ENCODE measurements at regions not wholly inside any gene's neighbourhood (a gene's known extent, or its start where the extent isn't known, plus 50 kb on each side); places are given as distances from the start of the nearest gene placed in this dataset.
"Not testable (repeated sequence)": the region's sequence is repeated elsewhere in the genome, so short reads cannot be mapped to it uniquely, and the experiment has no call there.

DNA sequence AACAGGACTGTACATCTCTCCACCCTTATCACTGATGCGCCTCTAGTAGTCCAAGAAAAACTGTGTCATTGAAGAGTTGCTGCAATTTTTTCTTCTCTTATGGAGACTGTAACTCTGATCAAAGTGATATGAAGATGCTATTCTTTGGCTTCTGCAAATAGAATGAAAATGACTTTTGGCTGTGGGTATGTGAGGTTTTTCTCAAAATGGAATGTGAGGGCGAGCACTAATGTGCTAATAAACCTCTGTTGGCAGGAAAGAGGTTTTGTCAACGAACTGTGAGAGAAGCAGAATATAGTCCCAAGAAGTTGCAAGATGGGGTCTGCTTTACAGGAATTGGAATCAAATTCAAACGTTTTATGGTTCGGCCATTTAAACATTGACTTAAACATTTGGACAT lies 252.0 kb upstream of the GAS1 start:
- DNase-seq: no peak
- TF ChIP-seq POLR2A (IDR thresholded peaks at IDR 0.05) (no peak), CTCF (IDR thresholded peaks at IDR 0.05 in 8 of 11, conservative IDR thresholded peaks at IDR 0.05 in 3 of 11) (no peak)
- 71 to 84% (median 77%) methylated on average over 5 of the region's 5 CpGs for WGBS, 5 donors
- no peak overlapping the region for H3K4me3 ChIP-seq
- H3K27me3 ChIP-seq (replicated peaks in 1 of 7): peaks cover 0 to 11% (median 0%) of the 10 kb centered on the region in 7 donors
- no peaks in the 10 kb centered on the region for H3K4me1 ChIP-seq
- H3K9me3 ChIP-seq: no peaks in the 10 kb centered on the region
- intact Hi-C loops (cut with DNase I; ENCODE audit: low total_unique reads): no loop called here
- H3K27ac ChIP-seq: no peak overlapping the region
- no peaks in the 10 kb centered on the region for H3K36me3 ChIP-seq

- Histone ChIP-seq H3K27ac (no peak overlapping the region), H3K27me3 (replicated peaks in 1 of 7) (peaks cover 0 to 11% (median 0%) of the 10 kb centered on the region in 7 donors), H3K4me1 (no peaks in the 10 kb centered on the region), H3K9me3 (no peaks in the 10 kb centered on the region), H3K4me3 (no peak overlapping the region), H3K36me3 (no peaks in the 10 kb centered on the region)
- intact Hi-C loops (cut with DNase I; ENCODE audit: low total_unique reads): no loop called here
- no peak for DNase-seq
- TF ChIP-seq CTCF (IDR thresholded peaks at IDR 0.05 in 8 of 11, conservative IDR thresholded peaks at IDR 0.05 in 3 of 11) (no peak), POLR2AphosphoS5 (IDR thresholded peaks at IDR 0.05) (no peak), POLR2A (IDR thresholded peaks at IDR 0.05) (no peak)
- 70 to 80% (median 74%) methylated on average over 4 of the region's 4 CpGs for WGBS, 5 donors
Measured at GRCh38 chr9:87199782-87200181, 252.5 kb upstream of the GAS1 start.

GRCh38 chr9:87201351-87201751 lies 254.0 kb upstream of the GAS1 start:
- intact Hi-C loops (cut with DNase I; ENCODE audit: low total_unique reads): no loop called here
- Histone ChIP-seq H3K36me3 (no peaks in the 10 kb centered on the region), H3K4me1 (no peaks in the 10 kb centered on the region), H3K9me3 (no peaks in the 10 kb centered on the region), H3K27ac (no peak overlapping the region), H3K27me3 (replicated peaks in 1 of 7) (peaks cover 0 to 11% (median 0%) of the 10 kb centered on the region in 7 donors), H3K4me3 (no peak overlapping the region)
- TF ChIP-seq CTCF (IDR thresholded peaks at IDR 0.05 in 8 of 11, conservative IDR thresholded peaks at IDR 0.05 in 3 of 11) (no peak), POLR2AphosphoS5 (IDR thresholded peaks at IDR 0.05) (no peak), POLR2A (IDR thresholded peaks at IDR 0.05) (no peak)
- no peak for DNase-seq
- 33 to 56% (median 49%) methylated on average over 4 of the region's 4 CpGs for WGBS, 5 donors

DNA sequence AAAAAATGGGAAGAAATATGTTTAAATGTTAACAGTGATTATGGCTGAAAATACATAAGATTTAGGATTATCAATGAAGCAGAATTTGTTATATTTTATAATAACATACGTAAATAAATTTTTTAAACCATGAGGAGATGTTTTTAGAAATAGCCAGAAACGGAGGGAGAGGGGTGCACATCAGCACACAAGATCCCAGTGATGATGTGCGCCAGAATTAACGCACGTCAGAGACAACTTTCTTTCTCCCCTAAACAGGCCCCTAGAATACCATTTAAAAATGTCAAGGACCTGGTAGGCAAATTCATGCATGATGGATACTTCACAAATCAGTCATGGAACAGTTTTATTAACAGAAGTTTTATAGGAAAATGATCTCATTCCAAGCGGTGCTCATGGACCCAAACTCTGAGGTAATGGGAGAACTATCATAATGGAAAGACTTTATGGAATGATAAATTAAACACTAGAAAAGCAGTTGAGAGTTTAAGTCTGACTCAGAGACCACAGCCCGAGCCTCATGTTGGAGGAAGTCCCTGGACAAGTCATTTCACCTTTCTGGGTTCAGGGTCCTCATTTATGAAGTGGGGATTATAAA lies 258.9 kb upstream of the GAS1 start:
- WGBS, 5 donors: 56 to 90% (median 82%) methylated on average over 7 of the region's 7 CpGs

GRCh38 chr9:87210658-87211057 lies 263.4 kb upstream of the GAS1 start:
- H3K4me1 ChIP-seq; H3K9me3 ChIP-seq; H3K27ac ChIP-seq; H3K36me3 ChIP-seq; H3K27me3 ChIP-seq (replicated peaks in 1 of 7); DNase-seq; H3K4me3 ChIP-seq; intact Hi-C loops (cut with DNase I; ENCODE audit: low total_unique reads): not testable (repeated sequence)
- 77 to 97% (median 90%) methylated on average over 3 of the region's 3 CpGs for WGBS, 5 donors

More for the DNA sequence above, 258.9 kb upstream of the GAS1 start:
- H3K27ac ChIP-seq: no peak overlapping the region
- no peak for DNase-seq
- intact Hi-C loops (cut with DNase I; ENCODE audit: low total_unique reads): no loop called here
- H3K36me3 ChIP-seq: no peaks in the 10 kb centered on the region
- no peaks in the 10 kb centered on the region for H3K4me1 ChIP-seq
- no peaks in the 10 kb centered on the region for H3K27me3 ChIP-seq (replicated peaks in 1 of 7)
- H3K9me3 ChIP-seq: no peaks in the 10 kb centered on the region
- no peak overlapping the region for H3K4me3 ChIP-seq
- TF ChIP-seq POLR2AphosphoS5 (IDR thresholded peaks at IDR 0.05): no peak
- no peak for TF ChIP-seq POLR2A (IDR thresholded peaks at IDR 0.05)
- no peak for TF ChIP-seq CTCF (IDR thresholded peaks at IDR 0.05 in 8 of 11, conservative IDR thresholded peaks at IDR 0.05 in 3 of 11)
